DND-41 (cell line): ENCODE measurements at regions not wholly inside any gene's neighbourhood (a gene's known extent, or its start where the extent isn't known, plus 50 kb on each side); places are given as distances from the start of the nearest gene placed in this dataset.

Source experiments
- ATAC-seq: fragments of 200-7000 bp; cut with Tn5 transposase; 3 replicates; pipeline ENCODE4 v1.9.1; 2021; ENCODE audit warnings: low read depth; ENCODE audit not compliant: insufficient read depth
- DNase-seq: peaks from one replicate; pipeline ENCODE4 v3.0.0-alpha.2; 2020
- H2AFZ ChIP-seq: 2 replicates; pipeline ENCODE4 v1.6.0; 2012; ENCODE audit warnings: low read depth, low read length
- H3K27ac ChIP-seq: 2 replicates; pipeline ENCODE4 v1.5.1; 2012; ENCODE audit warnings: low read length, inconsistent platforms
- H3K27me3 ChIP-seq: fragments of 200-600 bp; sonication (generic); 2 replicates; pipeline ENCODE4 v1.6.0; 2012; ENCODE audit warnings: low read length, mild to moderate bottlenecking, inconsistent platforms; ENCODE audit not compliant: insufficient read depth, poor library complexity
- H3K36me3 ChIP-seq: 2 replicates; pipeline ENCODE4 v1.5.1; 2012; ENCODE audit warnings: low read length, inconsistent platforms; ENCODE audit not compliant: insufficient read depth
- H3K4me1 ChIP-seq: 2 replicates; pipeline ENCODE4 v1.5.1; 2012; ENCODE audit warnings: mild to moderate bottlenecking, low read length; ENCODE audit not compliant: insufficient read depth
- H3K4me2 ChIP-seq: 2 replicates; pipeline ENCODE4 v1.6.0; 2012; ENCODE audit warnings: mild to moderate bottlenecking, moderate library complexity, low read length, inconsistent platforms; ENCODE audit not compliant: insufficient read depth
- H3K4me3 ChIP-seq, 2 experiments: fragments of 200-600 bp in 1 of 2; shearing (Covaris generic) in 1 of 2; 2 replicates each; pipeline ENCODE4 v1.5.1; 2012 to 2016; ENCODE audit warnings: inconsistent platforms in 2 of 2, low read length in 2 of 2, mild to moderate bottlenecking in 2 of 2, low read depth in 1 of 2, moderate library complexity in 1 of 2
- H3K79me2 ChIP-seq: 2 replicates; pipeline ENCODE4 v1.6.0; 2012; ENCODE audit warnings: low read length, inconsistent platforms; ENCODE audit not compliant: insufficient read depth
- H3K9ac ChIP-seq: 2 replicates; pipeline ENCODE4 v1.6.0; 2012; ENCODE audit warnings: low read depth, mild to moderate bottlenecking, inconsistent platforms, low read length, moderate library complexity
- H3K9me3 ChIP-seq: 2 replicates; pipeline ENCODE4 v1.5.1; 2012; ENCODE audit warnings: low read length, moderate library complexity, mild to moderate bottlenecking, inconsistent platforms; ENCODE audit not compliant: insufficient read depth, severe bottlenecking
- H4K20me1 ChIP-seq: 2 replicates; pipeline ENCODE4 v1.6.0; 2012; ENCODE audit warnings: low read length; ENCODE audit not compliant: insufficient read depth
- EZH2 ChIP-seq: IDR thresholded peaks from 3 replicates; pipeline ENCODE4 v1.6.1; 2012; ENCODE audit warnings: borderline replicate concordance, low read depth, mild to moderate bottlenecking, moderate library complexity, low read length, inconsistent platforms; ENCODE audit not compliant: severe bottlenecking
- TF ChIP-seq, protein P1 (sequence below): IDR thresholded peaks from 2 replicates; pipeline ENCODE4 v1.5.1; 2012; ENCODE audit warnings: borderline replicate concordance, low read length, moderate library complexity, mild to moderate bottlenecking; ENCODE audit not compliant: poor library complexity, severe bottlenecking; ENCODE audit errors: extremely low read depth

DNA sequence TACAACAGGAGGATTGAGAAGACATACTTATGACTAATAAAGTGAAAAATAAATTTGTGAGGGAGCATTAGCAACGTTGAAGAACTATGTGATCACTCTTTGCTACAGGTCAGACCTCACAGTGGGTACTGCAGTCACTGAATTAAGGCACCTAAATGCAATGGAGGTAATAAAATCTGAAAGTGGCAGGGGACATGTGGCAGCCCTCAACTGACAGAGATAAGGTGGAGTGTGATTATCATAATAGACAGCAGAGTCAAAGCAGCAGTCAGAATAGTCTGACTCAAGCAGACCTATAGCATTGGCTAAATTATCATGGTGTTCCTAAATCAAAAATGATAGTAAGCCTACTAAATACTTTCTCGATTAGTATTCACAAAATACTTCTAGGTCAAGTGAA lies 1220.5 kb downstream of the PCDH18 start:
- no peak overlapping the region for H3K4me3 ChIP-seq
- no peak overlapping the region for H3K9ac ChIP-seq
- no peak for ATAC-seq
- DNase-seq = no peak
- H3K27me3 ChIP-seq = no peaks in the 10 kb centered on the region
- TF ChIP-seq EZH2 = no peak
- TF ChIP-seq, protein P1, sequence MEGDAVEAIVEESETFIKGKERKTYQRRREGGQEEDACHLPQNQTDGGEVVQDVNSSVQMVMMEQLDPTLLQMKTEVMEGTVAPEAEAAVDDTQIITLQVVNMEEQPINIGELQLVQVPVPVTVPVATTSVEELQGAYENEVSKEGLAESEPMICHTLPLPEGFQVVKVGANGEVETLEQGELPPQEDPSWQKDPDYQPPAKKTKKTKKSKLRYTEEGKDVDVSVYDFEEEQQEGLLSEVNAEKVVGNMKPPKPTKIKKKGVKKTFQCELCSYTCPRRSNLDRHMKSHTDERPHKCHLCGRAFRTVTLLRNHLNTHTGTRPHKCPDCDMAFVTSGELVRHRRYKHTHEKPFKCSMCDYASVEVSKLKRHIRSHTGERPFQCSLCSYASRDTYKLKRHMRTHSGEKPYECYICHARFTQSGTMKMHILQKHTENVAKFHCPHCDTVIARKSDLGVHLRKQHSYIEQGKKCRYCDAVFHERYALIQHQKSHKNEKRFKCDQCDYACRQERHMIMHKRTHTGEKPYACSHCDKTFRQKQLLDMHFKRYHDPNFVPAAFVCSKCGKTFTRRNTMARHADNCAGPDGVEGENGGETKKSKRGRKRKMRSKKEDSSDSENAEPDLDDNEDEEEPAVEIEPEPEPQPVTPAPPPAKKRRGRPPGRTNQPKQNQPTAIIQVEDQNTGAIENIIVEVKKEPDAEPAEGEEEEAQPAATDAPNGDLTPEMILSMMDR = no peak
- H2AFZ ChIP-seq = no peak overlapping the region
- H4K20me1 ChIP-seq = no peaks in the 10 kb centered on the region
- no peaks in the 10 kb centered on the region for H3K4me1 ChIP-seq
- no peaks in the 10 kb centered on the region for H3K79me2 ChIP-seq
- H3K9me3 ChIP-seq = no peaks in the 10 kb centered on the region
- no peaks in the 10 kb centered on the region for H3K36me3 ChIP-seq
- no peak overlapping the region for H3K27ac ChIP-seq
- no peak overlapping the region for H3K4me2 ChIP-seq

DNA sequence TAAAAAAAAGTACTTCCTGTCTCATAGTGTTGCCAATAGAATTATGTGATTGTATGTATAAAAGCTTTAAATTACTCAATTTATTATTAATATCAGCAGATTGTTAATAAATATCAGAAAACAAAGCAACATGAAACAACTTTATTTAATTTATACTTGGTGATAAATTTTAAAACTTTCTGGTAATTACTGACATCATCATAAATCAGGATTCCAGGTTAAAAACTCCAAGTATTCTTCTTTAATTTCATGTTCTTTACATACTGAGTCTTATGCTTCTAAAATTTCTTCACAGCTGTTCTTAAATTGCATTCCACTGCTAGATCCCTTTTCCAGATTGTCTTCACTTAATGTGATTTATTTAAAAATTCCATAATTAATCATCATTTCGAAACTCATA lies 1224.5 kb downstream of the PCDH18 start:
- Histone ChIP-seq H3K4me2 (no peak overlapping the region), H3K4me1 (no peaks in the 10 kb centered on the region), H3K4me3 (no peak overlapping the region), H3K9me3 (no peaks in the 10 kb centered on the region), H3K9ac (no peak overlapping the region), H3K79me2 (no peaks in the 10 kb centered on the region), H3K36me3 (no peaks in the 10 kb centered on the region), H2AFZ (no peak overlapping the region), H4K20me1 (no peaks in the 10 kb centered on the region), H3K27me3 (no peaks in the 10 kb centered on the region), H3K27ac (no peak overlapping the region)
- ATAC-seq = no peak
- no peak for DNase-seq
- no peak for TF ChIP-seq EZH2

DNA sequence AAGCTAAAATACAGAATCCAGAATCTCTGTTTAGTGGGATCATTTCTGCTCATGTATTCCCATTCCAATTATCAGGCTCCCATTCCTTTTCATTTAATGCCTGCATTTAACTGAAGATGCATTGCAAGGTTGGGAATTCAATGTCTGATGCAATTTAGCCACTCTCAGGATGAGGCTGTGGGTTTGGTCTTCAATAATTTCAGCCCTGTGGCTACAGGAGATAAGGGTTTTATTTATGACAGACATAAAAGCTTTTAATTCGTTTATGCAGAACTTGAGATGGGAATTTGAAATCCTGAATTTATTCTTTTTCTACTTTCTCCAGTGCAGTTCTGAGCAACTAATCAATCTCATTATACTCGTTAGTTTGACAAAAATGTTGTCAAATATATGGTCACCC lies 1225.9 kb downstream of the PCDH18 start:
- Histone ChIP-seq H3K4me1 (no peaks in the 10 kb centered on the region), H3K79me2 (no peaks in the 10 kb centered on the region), H3K9ac (no peak overlapping the region), H3K9me3 (no peaks in the 10 kb centered on the region), H2AFZ (no peak overlapping the region), H3K4me2 (no peak overlapping the region), H3K27ac (no peak overlapping the region), H3K4me3 (no peak overlapping the region), H4K20me1 (no peaks in the 10 kb centered on the region), H3K27me3 (no peaks in the 10 kb centered on the region), H3K36me3 (no peaks in the 10 kb centered on the region)
- DNase-seq (no peak), ATAC-seq (no peak)
- TF ChIP-seq EZH2 = no peak
- TF ChIP-seq, protein P1 = no peak

DNA sequence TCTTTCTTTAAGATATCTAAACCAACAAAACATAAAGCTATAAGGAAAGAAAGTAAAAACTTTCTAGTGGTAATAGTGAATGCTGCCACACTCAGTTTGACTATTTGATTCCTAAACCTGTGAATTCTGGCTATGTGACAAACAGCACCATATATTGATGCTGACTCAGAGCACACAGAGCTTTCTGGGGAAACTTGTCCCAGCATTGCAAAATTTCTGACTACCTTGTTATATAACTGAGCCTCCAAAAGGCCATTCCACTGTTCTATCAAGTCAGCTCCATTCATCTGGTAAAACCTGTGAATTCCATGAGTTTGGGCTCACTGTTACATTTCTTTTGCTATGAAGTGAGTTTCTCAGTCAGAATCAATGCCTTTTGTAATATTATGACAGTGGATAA lies 1229.7 kb downstream of the PCDH18 start:
- no peak overlapping the region for H3K27ac ChIP-seq
- no peaks in the 10 kb centered on the region for H3K27me3 ChIP-seq
- no peaks in the 10 kb centered on the region for H3K36me3 ChIP-seq
- H3K79me2 ChIP-seq = no peaks in the 10 kb centered on the region
- no peaks in the 10 kb centered on the region for H3K4me1 ChIP-seq
- H3K4me2 ChIP-seq = no peak overlapping the region
- no peaks in the 10 kb centered on the region for H4K20me1 ChIP-seq
- ATAC-seq (no peak), DNase-seq (no peak)
- TF ChIP-seq, protein P1 = no peak
- TF ChIP-seq EZH2 = no peak
- no peaks in the 10 kb centered on the region for H3K9me3 ChIP-seq
- H3K4me3 ChIP-seq = no peak overlapping the region
- no peak overlapping the region for H3K9ac ChIP-seq
- peak overlapping the region; percentile 5; the same call in 1 of the 2 replicates for H2AFZ ChIP-seq
